ENCODE measurements at regions not wholly inside any gene's neighbourhood (a gene's known extent, or its start where the extent isn't known, plus 50 kb on each side); places are given as distances from the start of the nearest gene placed in this dataset.

DNA sequence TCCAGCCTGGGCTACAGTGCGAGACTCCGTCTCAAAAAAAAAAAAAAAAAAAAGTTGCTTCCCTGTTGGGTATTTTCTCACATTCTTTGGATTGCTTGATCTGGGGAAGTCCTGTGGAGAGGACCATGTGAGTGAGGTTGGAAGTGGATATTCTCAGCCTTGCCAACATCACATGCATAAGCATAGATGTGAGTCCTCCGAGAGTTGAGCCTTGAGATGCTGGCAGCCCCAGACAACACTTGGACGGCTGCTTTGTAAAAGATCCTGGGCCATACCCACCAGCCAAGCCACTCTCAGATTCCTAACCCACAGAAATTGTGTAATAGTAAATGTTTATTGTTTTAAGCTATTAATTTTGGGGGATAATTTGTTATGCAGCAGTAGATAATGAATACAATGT, 1570.0 kb upstream of the GOT2 start:
- H4K20me1 ChIP-seq (ENCODE audit: control insufficient read depth, insufficient read depth), result no peaks in the 10 kb centered on the region
- no peaks in the 10 kb centered on the region for H3K36me3 ChIP-seq (ENCODE audit: control insufficient read depth in 2 of 2, insufficient read depth in 2 of 2, low read length in 1 of 2)
- H2AFZ ChIP-seq (ENCODE audit: control insufficient read depth, low read depth, low read length), result no peak overlapping the region
- ChIA-PET SMC1A (ENCODE audit: uncharacterized antibody, unreplicated experiment) (no interaction called here), POLR2A (no interaction called here), RAD21 (ENCODE audit: unreplicated experiment) (no interaction called here), CTCF (no interaction called here)
- no peak overlapping the region for H3K4me2 ChIP-seq (ENCODE audit: control insufficient read depth, insufficient read depth)
- no TSS peak for BruUV-seq (replicated peaks)
- TF ChIP-seq RCOR1 (conservative IDR thresholded peaks at IDR 0.05; ENCODE audit: low read depth, low read length), result no peak
- no peak for TF ChIP-seq ZNF217 (IDR thresholded peaks at IDR 0.05)
- no peak for TF ChIP-seq SMAD5 (IDR thresholded peaks at IDR 0.05; ENCODE audit: low read depth)
- TF ChIP-seq SMAD1 (IDR thresholded peaks at IDR 0.05; ENCODE audit: low read depth, partially characterized antibody), result no peak
- TF ChIP-seq SRF (IDR thresholded peaks at IDR 0.05; ENCODE audit: low read depth in 2 of 2, low read length in 2 of 2), result no peak
- TF ChIP-seq PML (IDR thresholded peaks at IDR 0.05; ENCODE audit: low read length), result no peak
- no peak for TF ChIP-seq MYC (IDR thresholded peaks at IDR 0.05; ENCODE audit: insufficient read depth, insufficient read length, insufficient replicate concordance, low read length, severe bottlenecking)
- H3K4me1 ChIP-seq (ENCODE audit: control insufficient read depth, insufficient read depth, low read length), result no peaks in the 10 kb centered on the region
- in situ Hi-C loops (cut with MboI) (no loop called here), intact Hi-C loops (cut with micrococcal nuclease; ENCODE audit: unreplicated experiment) (no loop called here)
- no peaks in the 10 kb centered on the region for H3K9me3 ChIP-seq (replicated peaks; ENCODE audit: control insufficient read depth, insufficient read depth, low read length)
- 20% methylated on average over 2 of the region's 4 CpGs for WGBS (ENCODE audit: insufficient coverage, insufficient replicate concordance, low lambda C conversion rate, missing lambda C conversion rate)
- FAIRE-seq (no peak), ATAC-seq (no peak), DNase-seq (ENCODE audit: low read depth, low spot score) (no peak)
- H3K27ac ChIP-seq (ENCODE audit: control insufficient read depth, insufficient read depth), result no peak overlapping the region
- H3K79me2 ChIP-seq (ENCODE audit: control insufficient read depth, insufficient read depth, low read length), result no peaks in the 10 kb centered on the region
- H3K27me3 ChIP-seq (replicated peaks in 1 of 2; ENCODE audit: control insufficient read depth in 2 of 2, insufficient read depth in 2 of 2, low read length in 1 of 2), result no peaks in the 10 kb centered on the region
- no peak overlapping the region for H3K9ac ChIP-seq (ENCODE audit: control insufficient read depth, insufficient read depth, low read length)
- H3K4me3 ChIP-seq, result no peak overlapping the region

DNA sequence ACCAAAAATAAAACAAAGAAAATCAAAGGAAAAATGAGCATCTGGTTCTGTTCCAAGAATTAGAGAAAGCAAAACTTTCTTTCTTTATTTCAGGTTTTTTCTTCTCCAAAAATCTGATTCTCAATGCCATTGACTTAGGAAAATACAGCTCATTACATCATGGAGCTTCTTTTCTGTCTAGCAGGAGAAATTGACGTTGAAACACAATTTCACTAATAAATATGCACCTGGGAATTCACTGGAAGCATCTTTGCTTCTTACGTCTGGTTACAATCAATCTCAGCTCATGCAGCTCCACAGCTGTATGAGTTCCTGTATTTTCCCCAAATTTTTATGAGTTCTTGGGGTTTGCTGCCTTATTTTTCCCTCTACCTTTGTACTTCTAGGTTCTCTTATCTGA, 1568.6 kb upstream of the GOT2 start:
- WGBS (ENCODE audit: insufficient coverage, insufficient replicate concordance, low lambda C conversion rate, missing lambda C conversion rate), result 31% methylated on average over 2 of the region's 2 CpGs
- Histone ChIP-seq H3K9me3 (replicated peaks; ENCODE audit: control insufficient read depth, insufficient read depth, low read length) (no peaks in the 10 kb centered on the region), H2AFZ (ENCODE audit: control insufficient read depth, low read depth, low read length) (no peak overlapping the region), H3K4me2 (ENCODE audit: control insufficient read depth, insufficient read depth) (no peak overlapping the region), H3K36me3 (ENCODE audit: control insufficient read depth in 2 of 2, insufficient read depth in 2 of 2, low read length in 1 of 2) (no peaks in the 10 kb centered on the region), H4K20me1 (ENCODE audit: control insufficient read depth, insufficient read depth) (no peaks in the 10 kb centered on the region), H3K27me3 (replicated peaks in 1 of 2; ENCODE audit: control insufficient read depth in 2 of 2, insufficient read depth in 2 of 2, low read length in 1 of 2) (no peaks in the 10 kb centered on the region), H3K27ac (ENCODE audit: control insufficient read depth, insufficient read depth) (no peak overlapping the region), H3K79me2 (ENCODE audit: control insufficient read depth, insufficient read depth, low read length) (no peaks in the 10 kb centered on the region), H3K4me3 (no peak overlapping the region), H3K9ac (ENCODE audit: control insufficient read depth, insufficient read depth, low read length) (no peak overlapping the region), H3K4me1 (ENCODE audit: control insufficient read depth, insufficient read depth, low read length) (no peaks in the 10 kb centered on the region)
- POLR2A ChIA-PET, result no interaction called here
- ATAC-seq (no peak), FAIRE-seq (no peak), DNase-seq (ENCODE audit: low read depth, low spot score) (no peak)
- CTCF ChIA-PET, result no interaction called here
- RAD21 ChIA-PET (ENCODE audit: unreplicated experiment), result no interaction called here
- intact Hi-C loops (cut with micrococcal nuclease; ENCODE audit: unreplicated experiment), result no loop called here
- TF ChIP-seq STAT1 (conservative IDR thresholded peaks at IDR 0.05), result no peak
- SMC1A ChIA-PET (ENCODE audit: uncharacterized antibody, unreplicated experiment), result no interaction called here
- in situ Hi-C loops (cut with MboI), result no loop called here
- BruUV-seq (replicated peaks), result no TSS peak
